HEK293 (cell line): ENCODE measurements at regions not wholly inside any gene's neighbourhood (a gene's known extent, or its start where the extent isn't known, plus 50 kb on each side); places are given as distances from the start of the nearest gene placed in this dataset.

Experiments used
- GLI4 ChIP-seq: fragments of 450-650 bp; formaldehyde crosslinking; IDR thresholded peaks from 2 replicates; pipeline ENCODE4 v1.5.1; 2016; ENCODE audit warnings: missing biosample characterization, missing genetic modification characterization
- HOXD13 ChIP-seq: sonication (generic); formaldehyde crosslinking; IDR thresholded peaks from 2 replicates; pipeline ENCODE4 v1.8.0; 2022; ENCODE audit warnings: missing genetic modification reagents, borderline replicate concordance
- REPIN1 ChIP-seq: fragments of 450-650 bp; formaldehyde crosslinking; IDR thresholded peaks from 2 replicates; pipeline ENCODE4 v1.5.1; 2017; ENCODE audit warnings: missing biosample characterization, missing genetic modification characterization, low read depth
- SP2 ChIP-seq: fragments of 450-650 bp; formaldehyde crosslinking; IDR thresholded peaks from 2 replicates; pipeline ENCODE4 v1.5.1; 2016; ENCODE audit warnings: missing biosample characterization, missing genetic modification characterization
- ZNF510 ChIP-seq: fragments of 450-650 bp; formaldehyde crosslinking; IDR thresholded peaks from 2 replicates; pipeline ENCODE4 v1.5.1; 2018; ENCODE audit warnings: mild to moderate bottlenecking, missing genetic modification characterization, missing biosample characterization; ENCODE audit not compliant: insufficient replicate concordance
- ZNF561 ChIP-seq: fragments of 450-650 bp; IDR thresholded peaks from 2 replicates; pipeline ENCODE4 v1.5.1; 2018; ENCODE audit warnings: missing biosample characterization, missing genetic modification characterization, borderline replicate concordance
- ZNF707 ChIP-seq: fragments of 450-650 bp; formaldehyde crosslinking; IDR thresholded peaks from 2 replicates; pipeline ENCODE4 v1.5.1; 2016; ENCODE audit warnings: missing biosample characterization, missing genetic modification characterization
- ZNF777 ChIP-seq: fragments of 450-650 bp; formaldehyde crosslinking; IDR thresholded peaks from 2 replicates; pipeline ENCODE4 v1.5.1; 2017; ENCODE audit warnings: missing biosample characterization, missing genetic modification characterization, borderline replicate concordance
- TF ChIP-seq, protein P1 (sequence below): fragments of 450-650 bp; formaldehyde crosslinking; IDR thresholded peaks from 2 replicates; pipeline ENCODE4 v1.5.1; 2016; ENCODE audit warnings: missing biosample characterization, missing genetic modification characterization
- TF ChIP-seq, protein P2 (sequence below): IDR thresholded peaks from 2 replicates; pipeline ENCODE4 v1.6.1; 2011; ENCODE audit warnings: mild to moderate bottlenecking, low read depth, low read length, borderline replicate concordance

DNA sequence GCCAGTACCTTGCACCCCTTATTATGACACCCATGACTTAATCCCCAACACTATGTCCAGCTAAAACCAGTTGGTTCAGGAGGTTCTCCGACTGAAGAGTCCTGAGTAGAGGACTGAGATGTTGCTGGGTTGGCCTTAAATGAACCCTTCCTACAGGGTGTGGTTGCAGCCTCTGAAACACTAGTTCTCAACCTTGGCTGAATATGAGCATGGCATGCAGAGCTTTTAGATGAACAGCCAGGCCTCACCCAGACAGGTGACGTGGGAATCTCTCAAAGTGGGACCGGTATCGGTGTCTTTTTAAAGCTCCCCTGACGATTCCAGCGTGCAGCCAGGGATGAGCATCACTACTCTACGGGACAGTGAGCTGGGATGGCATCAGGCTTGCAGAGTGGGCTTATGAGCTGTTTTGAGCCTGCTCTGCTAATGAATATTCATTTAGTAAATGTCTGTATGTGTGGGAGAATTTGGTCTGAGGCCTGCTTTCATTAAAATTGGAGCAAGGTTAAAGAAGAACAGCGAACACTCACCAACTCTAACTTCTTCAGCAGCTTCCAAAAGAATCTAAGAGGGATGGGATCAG lies 79.7 kb upstream of the PRICKLE2 start:
- TF ChIP-seq, protein P1, sequence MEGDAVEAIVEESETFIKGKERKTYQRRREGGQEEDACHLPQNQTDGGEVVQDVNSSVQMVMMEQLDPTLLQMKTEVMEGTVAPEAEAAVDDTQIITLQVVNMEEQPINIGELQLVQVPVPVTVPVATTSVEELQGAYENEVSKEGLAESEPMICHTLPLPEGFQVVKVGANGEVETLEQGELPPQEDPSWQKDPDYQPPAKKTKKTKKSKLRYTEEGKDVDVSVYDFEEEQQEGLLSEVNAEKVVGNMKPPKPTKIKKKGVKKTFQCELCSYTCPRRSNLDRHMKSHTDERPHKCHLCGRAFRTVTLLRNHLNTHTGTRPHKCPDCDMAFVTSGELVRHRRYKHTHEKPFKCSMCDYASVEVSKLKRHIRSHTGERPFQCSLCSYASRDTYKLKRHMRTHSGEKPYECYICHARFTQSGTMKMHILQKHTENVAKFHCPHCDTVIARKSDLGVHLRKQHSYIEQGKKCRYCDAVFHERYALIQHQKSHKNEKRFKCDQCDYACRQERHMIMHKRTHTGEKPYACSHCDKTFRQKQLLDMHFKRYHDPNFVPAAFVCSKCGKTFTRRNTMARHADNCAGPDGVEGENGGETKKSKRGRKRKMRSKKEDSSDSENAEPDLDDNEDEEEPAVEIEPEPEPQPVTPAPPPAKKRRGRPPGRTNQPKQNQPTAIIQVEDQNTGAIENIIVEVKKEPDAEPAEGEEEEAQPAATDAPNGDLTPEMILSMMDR (tag by site-specific recombination), result no peak
- TF ChIP-seq ZNF707 (tag by site-specific recombination) (no peak), ZNF561 (tag by site-specific recombination) (no peak), ZNF777 (tag by site-specific recombination) (no peak), REPIN1 (no peak), SP2 (tag by site-specific recombination) (no peak), HOXD13 (no peak), ZNF510 (no peak), GLI4 (tag by site-specific recombination) (no peak)
- TF ChIP-seq, protein P2, sequence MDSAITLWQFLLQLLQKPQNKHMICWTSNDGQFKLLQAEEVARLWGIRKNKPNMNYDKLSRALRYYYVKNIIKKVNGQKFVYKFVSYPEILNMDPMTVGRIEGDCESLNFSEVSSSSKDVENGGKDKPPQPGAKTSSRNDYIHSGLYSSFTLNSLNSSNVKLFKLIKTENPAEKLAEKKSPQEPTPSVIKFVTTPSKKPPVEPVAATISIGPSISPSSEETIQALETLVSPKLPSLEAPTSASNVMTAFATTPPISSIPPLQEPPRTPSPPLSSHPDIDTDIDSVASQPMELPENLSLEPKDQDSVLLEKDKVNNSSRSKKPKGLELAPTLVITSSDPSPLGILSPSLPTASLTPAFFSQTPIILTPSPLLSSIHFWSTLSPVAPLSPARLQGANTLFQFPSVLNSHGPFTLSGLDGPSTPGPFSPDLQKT, result no peak
